NCI-H2107 treated with DMSO at 0.1 percent for 48 hours (cell line): ENCODE measurements at regions not wholly inside any gene's neighbourhood (a gene's known extent, or its start where the extent isn't known, plus 50 kb on each side); places are given as distances from the start of the nearest gene placed in this dataset.

Experiments
- DNase-seq: peaks from one replicate; lab custom pipeline; 2025; ENCODE audit not compliant: unreplicated experiment; lab: John Stamatoyannopoulos, UW

DNA sequence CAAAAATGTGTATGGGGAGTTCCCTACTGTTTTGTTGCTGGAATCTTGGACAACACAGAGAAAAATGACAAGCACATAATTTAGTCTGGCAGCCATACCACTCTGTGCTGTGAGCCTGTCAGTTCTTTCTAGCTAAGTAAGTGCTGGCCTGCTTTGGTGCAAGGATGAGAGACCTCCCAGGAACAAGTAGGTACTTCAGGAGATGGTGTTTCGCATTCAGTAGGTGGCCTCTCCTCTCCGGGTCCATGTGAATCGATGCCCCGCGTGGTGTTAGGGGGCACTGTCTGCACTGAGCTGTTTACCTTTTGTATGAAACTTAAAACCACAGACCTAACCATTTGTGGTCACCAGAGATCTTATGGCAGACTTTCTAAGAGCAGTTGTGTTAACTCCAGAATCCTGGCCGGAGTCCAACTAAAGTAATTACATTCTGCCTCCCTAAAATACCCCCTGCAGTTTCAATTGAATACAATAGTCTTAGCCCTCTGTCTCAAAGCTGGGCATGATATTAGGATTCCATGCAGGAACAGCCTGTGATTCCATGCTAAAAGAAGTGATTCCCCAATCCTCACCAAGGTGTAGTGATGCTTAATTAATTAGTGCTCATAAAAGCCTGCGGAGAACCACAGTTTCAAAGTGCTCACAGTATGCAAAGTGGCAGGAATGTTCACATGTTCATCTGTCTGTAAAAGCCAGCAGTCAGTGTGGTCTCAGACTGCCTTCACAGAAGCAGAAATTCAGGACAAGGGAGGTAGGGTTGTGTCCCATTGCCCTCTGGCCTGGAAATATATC is 64.2 kb downstream of the LLPH start:
- DNase-seq: peak; percentile 96

DNA sequence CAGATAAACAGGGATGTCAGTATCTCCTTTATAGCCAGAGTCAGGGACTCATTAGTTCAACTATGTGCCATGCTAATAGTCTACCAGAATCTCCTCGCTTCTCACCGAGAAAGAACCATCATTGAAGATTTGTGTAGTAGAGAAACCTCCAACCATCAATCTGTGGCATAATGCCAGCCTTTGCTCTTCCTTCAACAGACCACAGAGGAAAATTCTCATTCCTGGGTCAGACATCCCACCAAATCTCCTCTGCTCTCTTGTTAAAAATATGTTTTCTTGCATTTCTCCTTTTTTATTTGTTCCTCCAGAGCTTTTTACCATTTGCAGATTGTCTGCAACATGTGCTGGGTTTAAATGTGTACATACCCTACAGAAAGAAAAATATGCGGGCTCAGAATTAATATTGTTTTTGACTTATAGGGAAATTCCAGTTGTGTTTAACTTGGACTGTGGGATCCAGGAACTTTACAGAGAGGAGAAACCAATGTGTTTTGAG is 64.9 kb downstream of the LLPH start:
- DNase-seq: no peak

DNA sequence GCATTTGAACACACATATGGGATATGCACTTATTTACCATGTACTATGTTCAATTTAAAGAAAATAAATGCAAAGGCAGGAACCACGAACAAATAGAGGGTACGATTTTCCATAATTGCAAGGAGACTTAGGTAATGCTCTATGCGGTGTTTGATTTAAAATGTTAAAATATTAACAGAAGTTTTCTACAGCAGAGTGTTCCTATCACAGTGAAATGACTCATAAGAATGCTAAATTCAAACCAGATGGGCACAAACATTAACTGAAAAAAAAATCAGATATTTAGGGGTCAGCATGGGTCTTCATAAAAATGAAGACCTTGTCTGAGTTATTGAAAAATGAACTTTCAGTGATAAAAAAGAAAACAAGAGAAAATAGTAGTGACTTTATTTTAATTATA is 65.4 kb downstream of the LLPH start:
- DNase-seq: no peak

DNA sequence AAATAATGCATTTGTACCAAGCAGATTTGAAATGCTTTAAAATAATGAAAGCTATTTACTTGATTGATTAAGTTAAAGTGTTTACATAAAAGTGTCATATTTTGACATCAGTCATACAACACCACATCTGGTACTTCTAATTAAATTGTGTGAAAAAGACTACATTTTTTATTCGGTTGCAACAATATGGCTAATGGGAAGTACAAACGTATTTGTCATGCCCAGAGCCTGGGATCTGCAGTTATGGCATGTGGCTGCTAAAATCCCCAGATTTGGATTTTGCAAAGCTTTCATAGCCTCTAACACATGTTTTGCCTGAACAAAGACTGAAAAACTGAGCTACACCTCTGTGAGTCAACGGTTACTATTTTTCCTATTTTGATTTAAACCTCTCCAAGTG is 66.6 kb downstream of the LLPH start:
- DNase-seq: no peak

DNA sequence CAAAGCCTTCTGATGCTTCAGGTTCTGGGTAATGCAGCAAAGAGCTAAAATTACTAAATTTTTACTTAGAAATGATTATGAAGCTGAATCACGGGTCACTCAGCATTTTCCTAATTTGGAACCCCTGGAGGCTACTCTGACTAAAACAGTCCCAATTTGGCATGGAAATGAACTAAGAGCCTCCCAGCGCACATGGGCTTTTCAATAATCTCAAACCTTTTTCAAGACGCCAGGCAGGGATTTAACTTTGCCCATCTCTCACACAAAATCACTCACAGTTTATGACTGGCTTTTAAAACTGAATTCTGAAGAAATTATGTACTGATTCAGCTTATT is 68.3 kb downstream of the LLPH start:
- no peak for DNase-seq

DNA sequence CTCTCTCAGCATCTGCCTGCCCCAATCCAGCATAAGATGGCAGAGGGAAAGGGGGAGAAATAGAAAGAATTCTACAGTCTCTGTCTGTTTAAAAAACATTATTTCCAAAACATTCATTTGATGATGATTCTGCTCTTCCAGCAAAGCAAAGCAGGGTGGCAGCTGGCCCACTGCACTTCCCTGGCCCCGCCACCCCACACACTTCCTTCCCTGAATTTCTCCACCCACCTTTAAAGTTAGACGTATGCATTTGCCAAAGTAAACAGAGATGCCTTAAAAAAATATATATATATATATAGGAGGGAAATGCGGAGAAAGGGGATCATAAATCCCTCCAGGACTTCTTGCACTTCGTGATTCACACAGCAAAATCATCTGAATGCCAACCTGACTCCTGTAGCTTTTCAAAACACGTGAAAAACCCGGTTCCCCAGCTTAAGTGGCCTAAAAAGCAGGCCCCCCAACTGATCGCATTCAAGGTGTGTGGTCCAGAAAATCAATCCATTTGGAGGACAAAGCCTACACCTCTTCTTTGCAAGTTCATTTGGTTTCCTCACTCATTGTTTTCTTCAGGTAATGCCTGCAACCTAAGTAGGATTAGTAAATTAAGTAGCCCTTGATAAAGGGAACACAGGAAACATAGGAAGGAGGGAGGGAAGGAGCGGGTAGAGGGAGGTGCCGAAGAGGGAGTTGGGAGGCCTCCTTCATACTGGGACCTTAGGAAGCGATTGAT is 68.8 kb downstream of the LLPH start:
- DNase-seq: no peak

DNA sequence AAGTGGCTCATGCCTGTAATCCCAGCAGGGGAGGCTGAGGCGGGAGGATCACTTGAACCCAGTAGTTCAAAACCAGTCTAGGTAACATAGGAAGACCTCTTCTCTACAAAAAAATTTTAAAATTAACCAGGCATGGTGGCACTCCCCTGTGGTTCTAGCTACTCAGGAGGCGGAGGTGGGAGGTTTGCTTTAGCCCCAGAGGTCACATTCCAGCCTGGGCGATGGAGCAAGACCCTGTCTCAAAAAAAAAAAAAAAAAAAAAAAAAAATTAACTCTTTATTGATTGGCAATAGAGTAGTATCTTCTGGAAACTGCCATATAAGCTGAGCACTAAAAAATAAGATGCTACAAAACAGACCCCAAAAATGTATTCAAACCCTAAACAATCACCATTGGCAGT is 69.5 kb downstream of the LLPH start:
- DNase-seq: no peak

DNA sequence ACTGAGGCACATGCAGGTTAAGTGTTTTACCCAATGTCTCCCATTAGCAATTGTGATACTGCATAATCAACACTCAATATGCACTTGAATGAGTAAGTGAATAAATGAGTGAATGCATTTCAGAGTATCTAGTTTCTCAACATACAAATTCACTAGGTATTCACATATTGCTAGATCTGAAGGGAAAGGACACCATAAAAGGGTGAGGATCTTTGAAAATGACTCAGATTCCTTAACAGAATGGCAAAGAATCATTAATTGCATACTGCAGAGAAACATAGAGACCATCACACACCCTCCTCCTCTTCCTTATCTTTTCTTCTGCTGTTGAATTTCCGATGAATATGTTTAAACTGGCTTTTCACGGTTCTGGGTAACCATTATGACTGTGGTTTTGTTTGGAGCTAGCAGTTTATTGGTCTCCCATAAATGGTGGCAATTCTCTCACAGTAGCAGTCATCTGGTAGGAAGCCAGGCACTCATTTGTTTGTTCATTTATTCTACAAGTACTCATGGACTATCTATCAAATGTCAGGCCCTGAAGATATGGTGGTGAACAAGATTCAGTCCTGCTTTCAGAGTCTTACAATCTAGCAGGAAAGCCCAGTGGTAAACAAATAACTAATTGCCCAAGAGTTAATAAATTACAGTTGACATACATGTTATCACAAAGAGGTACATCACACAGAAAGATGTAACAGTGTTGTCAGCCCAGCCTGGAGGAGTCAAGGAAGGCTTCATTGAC is 70.2 kb downstream of the LLPH start:
- DNase-seq: no peak

DNA sequence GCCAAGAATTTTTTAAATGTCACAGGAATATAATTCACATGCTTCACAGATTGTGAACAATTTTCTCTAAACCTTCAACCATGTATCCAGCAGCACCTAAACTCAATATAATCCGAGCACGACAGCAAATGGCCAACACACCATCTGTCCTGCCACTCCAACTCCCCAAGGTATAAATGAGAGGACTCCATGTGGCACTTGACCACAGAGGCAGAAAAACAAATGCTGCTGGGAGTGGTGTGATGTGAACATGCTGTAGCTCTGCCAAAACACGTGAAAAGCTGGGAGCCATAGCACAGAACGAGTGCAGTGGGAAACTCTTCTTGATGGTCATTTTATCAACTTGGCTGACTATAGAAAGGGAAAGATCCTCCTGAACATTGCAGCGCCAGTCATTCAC is 70.9 kb downstream of the LLPH start:
- DNase-seq: no peak

DNA sequence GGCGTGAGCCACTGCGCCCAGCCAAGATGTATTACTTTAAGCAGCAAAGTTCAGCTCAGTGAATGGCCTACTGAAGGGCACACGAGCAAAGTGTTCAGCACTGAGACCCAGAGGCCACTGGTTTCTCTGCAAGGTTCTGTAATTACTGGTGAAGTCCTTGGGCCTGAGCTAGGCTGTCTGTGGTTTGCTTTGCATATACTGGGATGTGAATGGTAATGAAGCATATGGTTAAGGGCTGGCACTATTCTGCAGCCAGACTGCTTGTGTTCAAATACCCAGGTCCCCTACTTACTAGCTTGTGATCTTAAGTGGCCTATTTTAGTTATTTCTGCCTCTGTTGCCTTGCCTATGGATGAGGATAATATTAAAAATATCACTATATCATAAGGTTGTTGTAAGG is 72.0 kb downstream of the LLPH start:
- no peak for DNase-seq

DNA sequence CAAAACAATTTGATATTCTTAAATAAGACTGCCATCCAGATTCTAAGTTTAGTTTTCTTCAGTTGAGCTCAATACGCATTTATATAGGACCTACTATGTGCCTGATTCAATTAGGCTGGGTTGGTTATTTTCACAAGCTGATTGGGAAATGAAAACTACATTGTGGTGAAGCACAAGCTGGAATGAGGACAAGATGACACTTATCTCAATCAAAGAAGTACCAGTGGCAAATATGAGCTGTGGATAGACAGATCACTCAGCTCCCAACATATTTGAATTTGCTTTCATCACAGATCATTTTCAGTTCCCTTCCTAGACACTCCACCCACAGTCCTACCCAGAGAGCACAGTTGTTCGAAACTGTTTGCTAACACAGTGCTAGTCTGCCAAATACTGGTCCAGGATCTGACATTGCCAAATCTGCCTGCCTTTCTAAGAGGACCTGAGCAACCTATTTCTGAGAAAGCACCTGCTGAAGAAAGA is 74.7 kb downstream of the LLPH start:
- no peak for DNase-seq

DNA sequence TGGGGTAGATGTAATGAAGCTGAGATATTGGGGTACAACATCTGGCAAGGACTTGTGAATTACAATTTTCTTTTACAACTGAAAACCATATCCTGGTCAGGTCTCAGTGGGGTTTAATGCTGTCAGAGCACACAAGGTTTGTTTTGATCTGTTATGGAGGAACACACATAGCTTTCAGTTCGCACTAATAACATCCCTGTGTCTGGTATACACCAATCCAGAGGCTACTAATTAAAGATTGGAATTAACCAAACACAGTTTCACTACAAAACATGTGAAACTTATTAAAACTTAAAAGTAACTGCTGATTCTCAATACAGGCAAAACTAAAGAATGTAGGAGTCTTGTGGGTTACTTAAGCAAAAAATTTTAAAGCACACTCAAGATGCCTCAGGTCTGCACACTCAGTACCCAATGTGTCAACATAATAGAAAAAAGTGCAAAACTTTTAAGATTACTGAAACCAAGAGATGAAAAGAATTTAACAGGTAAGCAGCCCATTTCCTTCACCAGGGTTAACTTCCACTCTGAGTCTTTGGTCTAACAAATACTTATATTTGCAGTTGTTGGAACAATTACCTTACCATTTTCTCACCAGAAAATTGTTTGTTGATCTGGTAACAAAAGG is 77.4 kb downstream of the LLPH start:
- DNase-seq: no peak

DNA sequence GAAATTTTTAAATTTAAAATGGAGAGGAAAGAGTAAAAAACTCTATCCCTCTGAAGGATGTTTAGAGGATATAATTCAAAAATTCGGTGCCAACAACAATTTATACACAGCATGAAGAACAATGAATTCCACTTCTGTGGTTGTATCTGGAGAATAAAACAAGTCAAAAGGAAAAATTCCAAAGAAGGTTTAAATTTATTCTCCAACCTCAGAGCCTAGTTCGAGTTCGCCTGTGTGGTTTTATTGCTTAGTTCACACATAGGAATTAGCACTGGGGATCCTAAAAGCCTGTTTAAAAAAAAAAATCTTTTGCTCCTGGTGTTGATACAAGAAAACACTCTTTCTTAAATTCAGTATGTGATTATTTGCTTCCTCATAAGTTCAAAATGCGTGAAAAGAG is 79.2 kb downstream of the LLPH start:
- DNase-seq: no peak

DNA sequence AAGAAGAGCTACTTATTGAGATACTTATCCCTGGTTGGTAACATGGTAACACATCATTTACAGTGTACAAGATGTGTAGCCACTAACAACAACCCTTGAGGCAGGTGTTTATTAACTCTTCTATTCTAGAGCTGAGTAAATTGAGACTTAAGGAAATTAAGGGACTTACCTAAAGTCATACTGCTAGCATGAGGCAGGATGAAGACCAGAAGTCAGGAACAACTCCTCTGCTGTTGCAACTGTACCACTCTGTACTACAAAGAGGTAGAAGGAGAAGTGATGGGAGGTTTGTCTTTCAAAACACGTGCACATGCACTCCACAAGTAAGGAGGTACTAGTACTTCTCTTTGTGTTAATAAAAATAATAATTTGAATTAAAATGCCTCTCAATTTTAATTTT is 79.9 kb downstream of the LLPH start:
- no peak for DNase-seq

DNA sequence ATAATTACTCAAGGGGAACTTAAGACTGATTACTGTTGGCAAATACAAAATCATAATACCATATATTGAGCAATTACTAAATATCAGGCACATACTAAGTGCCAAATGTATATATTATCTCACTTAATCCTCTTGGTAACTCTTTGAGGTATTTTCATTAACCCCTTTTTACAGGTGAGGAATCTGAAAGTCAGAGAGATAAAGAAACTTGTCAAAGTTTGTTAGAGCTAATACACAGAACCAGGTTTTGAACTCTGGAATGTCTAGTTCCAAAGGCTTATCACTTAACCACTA is 80.3 kb downstream of the LLPH start:
- no peak for DNase-seq

DNA sequence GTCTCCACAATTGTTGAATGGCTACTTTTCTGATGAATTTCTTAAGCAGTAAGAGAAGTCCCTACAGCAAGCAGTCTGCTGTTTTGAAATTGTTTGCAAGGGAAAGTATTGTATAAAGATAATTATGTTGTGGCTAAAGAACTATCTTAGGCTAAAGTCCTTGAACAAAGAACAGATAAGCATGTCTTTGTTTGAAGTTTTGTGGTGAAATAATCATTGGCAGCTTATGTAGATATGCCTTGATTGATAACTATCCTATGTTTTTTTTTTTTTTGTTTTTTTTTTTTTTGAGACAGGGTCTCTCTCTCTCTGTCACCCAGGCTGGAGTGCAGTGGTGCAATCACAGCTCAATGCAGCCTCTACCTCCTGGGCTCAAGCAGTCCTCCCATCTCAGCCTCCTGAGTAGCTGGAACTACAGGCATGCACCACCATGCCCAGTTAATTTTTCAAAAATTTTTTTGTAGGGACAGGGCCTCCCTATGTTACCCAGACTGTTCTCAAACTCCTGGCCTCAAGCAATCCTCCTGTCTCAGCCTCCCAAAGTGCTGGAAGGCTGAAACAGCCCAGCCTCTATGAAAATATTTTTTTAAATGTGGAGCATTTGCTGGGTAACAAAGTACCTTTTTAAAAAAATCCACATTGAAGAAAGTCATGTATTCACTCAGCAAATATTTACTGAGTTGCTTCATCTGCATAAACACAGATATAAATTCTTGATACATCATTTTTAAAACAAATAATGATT is 80.8 kb downstream of the LLPH start:
- DNase-seq: no peak

DNA sequence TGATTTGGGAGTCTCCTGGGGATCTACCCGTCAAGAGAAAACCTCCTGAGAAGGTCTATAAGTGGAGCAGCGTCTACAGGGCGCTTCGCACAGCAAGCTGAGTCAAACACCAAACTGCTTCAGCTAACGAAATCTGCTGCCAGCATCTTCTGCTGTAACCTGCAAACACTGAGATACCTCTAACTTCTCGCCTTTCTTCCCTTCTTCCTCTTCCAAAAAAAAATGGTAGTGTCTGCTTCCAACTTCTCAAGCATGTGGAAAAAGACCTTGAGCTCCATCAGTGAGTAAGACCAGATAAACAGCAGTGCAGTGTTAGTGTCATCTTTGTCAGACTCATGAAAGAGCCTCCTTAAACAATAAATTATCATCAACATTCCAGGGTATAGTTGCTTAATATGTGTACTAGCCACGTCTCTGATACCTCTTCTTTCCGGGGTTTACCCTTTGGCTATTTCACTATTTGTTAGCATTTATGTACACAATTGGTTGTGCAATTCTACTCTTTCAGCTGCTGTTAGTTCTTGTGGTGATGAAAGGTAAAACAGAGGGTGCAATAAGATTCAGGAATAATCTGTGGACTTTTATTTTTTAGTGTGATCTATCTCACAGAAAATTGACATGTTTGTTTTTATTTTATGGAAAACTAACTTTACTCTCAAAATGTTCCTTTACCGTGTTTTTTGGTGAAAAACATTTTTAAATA is 81.6 kb downstream of the LLPH start:
- no peak for DNase-seq

DNA sequence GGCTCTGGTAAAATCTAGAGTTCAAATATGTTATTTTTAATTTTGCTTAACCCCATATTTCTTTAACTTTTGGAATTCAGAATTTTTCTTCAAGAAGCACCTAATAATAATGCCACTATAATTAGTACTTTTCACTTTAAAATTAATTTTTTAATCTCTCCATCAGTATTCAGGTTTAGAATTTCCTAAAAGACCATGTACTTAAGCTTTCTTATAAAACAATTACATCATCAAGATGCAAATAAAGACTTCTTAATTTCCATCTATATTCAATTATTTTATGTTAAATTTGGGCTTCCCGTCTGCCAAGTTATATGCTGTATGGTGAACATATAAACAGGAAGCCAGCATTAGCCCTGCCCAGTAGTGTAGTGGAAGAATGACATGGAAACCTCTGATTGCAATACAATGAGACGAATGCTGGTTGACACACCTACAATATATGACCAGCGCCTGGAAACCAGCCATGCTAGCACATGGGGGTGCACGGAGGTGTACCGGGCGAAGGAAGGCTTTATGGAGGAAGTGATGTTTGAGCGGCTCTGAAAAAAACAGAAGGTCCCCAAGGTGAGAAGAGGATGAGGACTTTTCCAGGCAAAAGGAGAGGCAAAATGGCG is 82.2 kb downstream of the LLPH start:
- DNase-seq: no peak

DNA sequence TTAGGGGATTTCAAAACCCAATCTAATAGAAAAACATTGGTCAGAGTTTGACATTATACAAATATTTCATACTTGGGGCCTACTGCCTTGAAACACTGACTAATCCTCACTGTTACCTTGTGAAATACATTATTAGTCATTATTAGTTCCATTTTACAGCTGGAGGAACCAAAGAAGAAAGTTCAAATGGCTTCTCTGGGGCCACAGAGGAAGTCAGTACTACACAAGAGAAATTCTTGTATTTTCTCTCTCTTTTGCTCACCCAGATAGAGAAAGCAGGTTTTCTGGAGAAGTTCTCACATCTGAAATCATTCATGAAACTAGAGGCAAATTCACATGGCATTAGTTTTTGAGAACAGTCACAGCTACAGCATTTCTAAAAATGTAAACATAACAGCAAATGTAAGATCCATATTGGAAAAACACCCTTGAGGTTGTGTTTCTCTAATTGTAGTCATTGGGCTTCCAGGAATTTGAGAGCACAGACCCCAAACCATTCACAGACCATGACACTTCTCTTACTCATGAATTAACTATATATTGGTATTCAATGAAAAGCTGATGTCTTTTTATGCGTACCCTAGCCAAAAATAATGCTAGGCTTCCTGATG is 83.0 kb downstream of the LLPH start:
- DNase-seq: no peak
